GM12878 (cell line): ENCODE measurements at regions not wholly inside any gene's neighbourhood (a gene's known extent, or its start where the extent isn't known, plus 50 kb on each side); places are given as distances from the start of the nearest gene placed in this dataset.

ENCODE experiments used
- ATAC-seq: fragments of 200-7000 bp; cut with Tn5 transposase; 3 replicates; pipeline ENCODE4 v1.9.1; 2020; ENCODE audit warnings: mild to moderate bottlenecking, moderate library complexity
- BruUV-seq: library from RNA; stranded (reverse); fragments of 400-500 nt; replicated peaks from 2 replicates; lab custom pipeline; 2021; lab: Mats Ljungman, UMichigan
- CTCF ChIA-PET: fragments of 300-600 bp; sonication (Branson Sonifier 250); formaldehyde crosslinking; extraction: SDS; loops from one replicate; lab custom pipeline; 2021; ENCODE audit warnings: inconsistent platforms; lab: Yijun Ruan, JAX
- POLR2A ChIA-PET: fragments of 350-600 bp; formaldehyde crosslinking; extraction: SDS; loops from one replicate; lab custom pipeline; 2021; ENCODE audit warnings: inconsistent platforms; lab: Charles Lee
- RAD21 ChIA-PET: fragments of 300-600 bp; sonication (Branson Sonifier 250); formaldehyde crosslinking; loops from one replicate; lab custom pipeline; 2023; ENCODE audit warnings: antibody characterized with exemption; ENCODE audit not compliant: unreplicated experiment; lab: Charles Lee
- SMC1A ChIA-PET: fragments of 300-600 bp; sonication (Branson Sonifier 250); formaldehyde crosslinking; loops from one replicate; lab custom pipeline; 2023; ENCODE audit not compliant: unreplicated experiment, uncharacterized antibody; lab: Charles Lee
- DNase-seq: peaks from one replicate; pipeline ENCODE4 v3.0.0-alpha.2; 2011; ENCODE audit warnings: low read depth, low spot score
- FAIRE-seq: peaks from 3 replicates; lab custom pipeline; 2011; peaks lifted over from hg19 to GRCh38; lab: Jason Lieb, UNC
- H2AFZ ChIP-seq: 2 replicates; pipeline ENCODE4 v1.6.0; 2011; ENCODE audit warnings: low read depth, low read length, control low read depth; ENCODE audit not compliant: control insufficient read depth
- H3K27ac ChIP-seq: 2 replicates; pipeline ENCODE4 v1.5.1; 2011; ENCODE audit warnings: control low read depth; ENCODE audit not compliant: control insufficient read depth, insufficient read depth
- H3K27me3 ChIP-seq, 2 experiments: replicated peaks in 1 of 2; 2 replicates each; pipeline versions ENCODE4 v1.6.0 to v1.6.1; 2011; ENCODE audit warnings: low read length in 1 of 2; ENCODE audit not compliant: control insufficient read depth in 2 of 2, insufficient read depth in 2 of 2
- H3K36me3 ChIP-seq, 2 experiments: 2 replicates each; pipeline ENCODE4 v1.5.1; 2011; ENCODE audit warnings: low read length in 1 of 2; ENCODE audit not compliant: control insufficient read depth in 2 of 2, insufficient read depth in 2 of 2
- H3K4me1 ChIP-seq: 2 replicates; pipeline ENCODE4 v1.6.1; 2011; ENCODE audit warnings: mild to moderate bottlenecking, low read length, moderate library complexity, mixed read lengths; ENCODE audit not compliant: control insufficient read depth, insufficient read depth
- H3K4me2 ChIP-seq: 2 replicates; pipeline ENCODE4 v1.6.0; 2011; ENCODE audit warnings: control low read depth; ENCODE audit not compliant: control insufficient read depth, insufficient read depth
- H3K4me3 ChIP-seq: fragments of 200-600 bp; sonication (generic); 2 replicates; pipeline ENCODE4 v1.5.1; 2016
- H3K79me2 ChIP-seq: 2 replicates; pipeline ENCODE4 v1.6.0; 2011; ENCODE audit warnings: low read length; ENCODE audit not compliant: control insufficient read depth, insufficient read depth
- H3K9ac ChIP-seq: 2 replicates; pipeline ENCODE4 v1.8.0; 2011; ENCODE audit warnings: low read length, control low read depth, mixed read lengths; ENCODE audit not compliant: control insufficient read depth, insufficient read depth
- H3K9me3 ChIP-seq: replicated peaks from 3 replicates; pipeline ENCODE4 v1.5.1; 2011; ENCODE audit warnings: mild to moderate bottlenecking, low read length; ENCODE audit not compliant: control insufficient read depth, insufficient read depth
- H4K20me1 ChIP-seq: 2 replicates; pipeline ENCODE4 v1.6.0; 2011; ENCODE audit not compliant: control insufficient read depth, insufficient read depth
- CUX1 ChIP-seq: IDR thresholded peaks from 2 replicates; pipeline ENCODE4 v1.6.1; 2012; ENCODE audit warnings: improper control_type of control experiment, low read depth, low read length; ENCODE audit not compliant: insufficient replicate concordance
- DPF2 ChIP-seq: fragments of 450-650 bp; IDR thresholded peaks from 2 replicates; pipeline ENCODE4 v1.6.1; 2017; ENCODE audit warnings: mild to moderate bottlenecking
- GABPA ChIP-seq: IDR thresholded peaks from 2 replicates; pipeline ENCODE4 v1.6.1; 2014; ENCODE audit warnings: antibody characterized with exemption, low read depth, mild to moderate bottlenecking, inconsistent platforms
- SUZ12 ChIP-seq: fragments of 200-600 bp; sonication (generic); IDR thresholded peaks from one replicate; pipeline ENCODE4 v1.6.1; 2018; ENCODE audit warnings: antibody characterized with exemption, mild to moderate bottlenecking; ENCODE audit not compliant: unreplicated experiment
- TBL1XR1 ChIP-seq: IDR thresholded peaks from 2 replicates; pipeline ENCODE4 v1.6.1; 2012; ENCODE audit warnings: low read depth, low read length, improper control_type of control experiment
- ZNF687 ChIP-seq: fragments of 450-650 bp; IDR thresholded peaks from 2 replicates; pipeline ENCODE4 v1.6.1; 2017; ENCODE audit warnings: mild to moderate bottlenecking, moderate library complexity
- WGBS: methylation state at CpG from one replicate; pipeline ENCODE4 v1.1.6; 2016; ENCODE audit warnings: low lambda C conversion rate; ENCODE audit not compliant: insufficient replicate concordance, insufficient coverage; ENCODE audit errors: missing lambda C conversion rate; 5-methylcytosine and 5-hydroxymethylcytosine counted together
- in situ Hi-C: fragments of 300-500 bp; cut with MboI; formaldehyde crosslinking; loops from 9 replicates; pipeline ENCODE4 v1.14.3; 2018; ENCODE audit warnings: mixed read lengths
- intact Hi-C: fragments of 100-400 bp; cut with micrococcal nuclease; formaldehyde crosslinking; loops from one replicate; pipeline ENCODE4 v1.14.2; 2022; ENCODE audit not compliant: unreplicated experiment
- TF ChIP-seq, protein P1 (sequence below): IDR thresholded peaks from 2 replicates; pipeline ENCODE4 v1.6.1; 2012; ENCODE audit warnings: low read length, inconsistent platforms

GRCh38 chr15:101568309-101568708 is 78.8 kb upstream of the PCSK6 start (continued):
- TF ChIP-seq GABPA, result no peak
- TF ChIP-seq, protein P1, sequence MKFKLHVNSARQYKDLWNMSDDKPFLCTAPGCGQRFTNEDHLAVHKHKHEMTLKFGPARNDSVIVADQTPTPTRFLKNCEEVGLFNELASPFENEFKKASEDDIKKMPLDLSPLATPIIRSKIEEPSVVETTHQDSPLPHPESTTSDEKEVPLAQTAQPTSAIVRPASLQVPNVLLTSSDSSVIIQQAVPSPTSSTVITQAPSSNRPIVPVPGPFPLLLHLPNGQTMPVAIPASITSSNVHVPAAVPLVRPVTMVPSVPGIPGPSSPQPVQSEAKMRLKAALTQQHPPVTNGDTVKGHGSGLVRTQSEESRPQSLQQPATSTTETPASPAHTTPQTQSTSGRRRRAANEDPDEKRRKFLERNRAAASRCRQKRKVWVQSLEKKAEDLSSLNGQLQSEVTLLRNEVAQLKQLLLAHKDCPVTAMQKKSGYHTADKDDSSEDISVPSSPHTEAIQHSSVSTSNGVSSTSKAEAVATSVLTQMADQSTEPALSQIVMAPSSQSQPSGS, result no peak
- no peak for TF ChIP-seq TBL1XR1
- no peak for TF ChIP-seq CUX1

- SMC1A ChIA-PET, result interaction anchor here (1.0 kb wide), 1 partner anchor 9 kb away, joined by 3 read pairs; no protein-coding TSS in a partner anchor
- RAD21 ChIA-PET, result no interaction called here
- H3K36me3 ChIP-seq, result no peaks in the 10 kb centered on the region
- peaks cover 0 to 3% of the 10 kb centered on the region in 2 experiments; a peak in 3 of 4 replicates for H3K27me3 ChIP-seq
- in situ Hi-C loops (no loop called here), intact Hi-C loops (no loop called here)
- no peak overlapping the region for H3K4me3 ChIP-seq
- no peaks in the 10 kb centered on the region for H4K20me1 ChIP-seq
- no peak overlapping the region for H3K27ac ChIP-seq
- CTCF ChIA-PET, result interaction anchor here (2.1 kb wide), 1 partner anchor 74 kb away, joined by 6 read pairs; no protein-coding TSS in a partner anchor
- no peaks in the 10 kb centered on the region for H3K79me2 ChIP-seq
- WGBS, result 43% methylated on average over 14 of the region's 14 CpGs
- no peak overlapping the region for H3K4me2 ChIP-seq
- DNase-seq (no peak), FAIRE-seq (no peak), ATAC-seq (no peak)
- H3K4me1 ChIP-seq, result no peaks in the 10 kb centered on the region
- H2AFZ ChIP-seq, result no peak overlapping the region
- H3K9ac ChIP-seq, result no peak overlapping the region
- no TSS peak for BruUV-seq
- POLR2A ChIA-PET, result no interaction called here
- no peaks in the 10 kb centered on the region for H3K9me3 ChIP-seq
- TF ChIP-seq ZNF687 (no peak), DPF2 (no peak), SUZ12 (no peak)
Measured at GRCh38 chr15:101566748-101567488, 77.4 kb upstream of the PCSK6 start.
